H1 (cell line): ENCODE measurements at regions not wholly inside any gene's neighbourhood (a gene's known extent, or its start where the extent isn't known, plus 50 kb on each side); places are given as distances from the start of the nearest gene placed in this dataset.

ENCODE experiments used
- BRCA1 ChIP-seq: IDR thresholded peaks from 2 replicates; pipeline ENCODE4 v1.6.1; 2012; ENCODE audit warnings: low read depth, low read length, improper control_type of control experiment
- CBX8 ChIP-seq: fragments of 300-800, 300-1000 bp; sonication (generic); IDR thresholded peaks from 2 replicates; pipeline ENCODE4 v1.7.1; 2016; ENCODE audit warnings: low read depth, low read length, borderline replicate concordance
- EGR1 ChIP-seq: IDR thresholded peaks from 2 replicates; pipeline ENCODE4 v1.6.1; 2011; ENCODE audit warnings: low read depth, low read length, borderline replicate concordance
- GTF2F1 ChIP-seq: IDR thresholded peaks from 2 replicates; pipeline ENCODE4 v1.6.1; 2012; ENCODE audit warnings: low read depth, low read length, improper control_type of control experiment, borderline replicate concordance
- MAFK ChIP-seq: IDR thresholded peaks from 2 replicates; pipeline ENCODE4 v1.6.1; 2012; ENCODE audit warnings: low read depth, mild to moderate bottlenecking, improper control_type of control experiment, low read length
- POU5F1 ChIP-seq: IDR thresholded peaks from 2 replicates; pipeline ENCODE4 v1.6.1; 2011; ENCODE audit warnings: low read depth, mild to moderate bottlenecking, low read length, moderate library complexity
- RAD21 ChIP-seq, 2 experiments: IDR thresholded peaks in 1 of 2; conservative IDR thresholded peaks in 1 of 2; 2 replicates each; pipeline ENCODE4 v1.6.1; 2011; ENCODE audit warnings: low read depth in 2 of 2, low read length in 2 of 2, improper control_type of control experiment in 1 of 2, inconsistent platforms in 1 of 2, mild to moderate bottlenecking in 1 of 2, moderate library complexity in 1 of 2
- RBBP5 ChIP-seq: IDR thresholded peaks from 2 replicates; pipeline ENCODE4 v1.7.1; 2012; ENCODE audit warnings: low read depth, mild to moderate bottlenecking, inconsistent platforms, low read length, moderate library complexity, borderline replicate concordance
- TF ChIP-seq, protein P1 (sequence below): IDR thresholded peaks from 2 replicates; pipeline ENCODE4 v1.6.1; 2012; ENCODE audit warnings: inconsistent platforms

DNA sequence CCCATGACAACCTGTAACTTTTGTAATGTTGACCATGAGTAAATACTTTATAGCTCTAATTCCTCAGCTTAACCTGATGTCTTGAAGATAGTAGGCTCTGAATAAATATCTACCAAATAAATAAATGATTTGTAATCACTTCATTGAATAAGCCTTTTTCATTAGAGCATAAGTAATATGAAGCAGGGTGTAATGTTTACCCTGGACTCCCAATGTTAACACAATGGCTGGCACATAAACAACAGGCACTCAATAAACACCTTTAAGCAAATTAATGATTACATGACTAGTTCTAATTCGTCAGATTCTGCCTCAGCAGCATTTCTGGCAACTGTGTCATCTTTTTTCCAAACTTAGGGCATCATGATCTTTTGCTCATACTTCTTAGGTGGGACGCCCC, 396.3 kb downstream of the LIG4 start (continued):
- no peak for TF ChIP-seq MAFK
- TF ChIP-seq POU5F1: no peak
- no peak for TF ChIP-seq CBX8
- no peak for TF ChIP-seq RAD21 (IDR thresholded peaks at IDR 0.05 in 1 of 2, conservative IDR thresholded peaks at IDR 0.05 in 1 of 2; ENCODE audit: low read depth in 2 of 2, low read length in 2 of 2)
- TF ChIP-seq RBBP5: no peak
- TF ChIP-seq GTF2F1: no peak
- TF ChIP-seq EGR1: no peak
- TF ChIP-seq BRCA1: no peak
- TF ChIP-seq, protein P1, sequence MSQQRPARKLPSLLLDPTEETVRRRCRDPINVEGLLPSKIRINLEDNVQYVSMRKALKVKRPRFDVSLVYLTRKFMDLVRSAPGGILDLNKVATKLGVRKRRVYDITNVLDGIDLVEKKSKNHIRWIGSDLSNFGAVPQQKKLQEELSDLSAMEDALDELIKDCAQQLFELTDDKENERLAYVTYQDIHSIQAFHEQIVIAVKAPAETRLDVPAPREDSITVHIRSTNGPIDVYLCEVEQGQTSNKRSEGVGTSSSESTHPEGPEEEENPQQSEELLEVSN: no peak
